Jurkat, Clone E6-1 (cell line): ENCODE measurements at regions not wholly inside any gene's neighbourhood (a gene's known extent, or its start where the extent isn't known, plus 50 kb on each side); places are given as distances from the start of the nearest gene placed in this dataset.
A peak's percentile ranks its signal among the peaks of the same experiment; 100 is the strongest.
"Not testable (repeated sequence)": the region's sequence is repeated elsewhere in the genome, so short reads cannot be mapped to it uniquely, and the experiment has no call there.

Experiments
- DNase-seq: peaks from one replicate; pipeline ENCODE4 v3.0.0-alpha.2; 2011; ENCODE audit warnings: low read depth, low spot score
- H3K4me3 ChIP-seq: 2 replicates; pipeline ENCODE4 v1.5.1; 2011; ENCODE audit warnings: mild to moderate bottlenecking, low read length, control low read depth, moderate library complexity

DNA sequence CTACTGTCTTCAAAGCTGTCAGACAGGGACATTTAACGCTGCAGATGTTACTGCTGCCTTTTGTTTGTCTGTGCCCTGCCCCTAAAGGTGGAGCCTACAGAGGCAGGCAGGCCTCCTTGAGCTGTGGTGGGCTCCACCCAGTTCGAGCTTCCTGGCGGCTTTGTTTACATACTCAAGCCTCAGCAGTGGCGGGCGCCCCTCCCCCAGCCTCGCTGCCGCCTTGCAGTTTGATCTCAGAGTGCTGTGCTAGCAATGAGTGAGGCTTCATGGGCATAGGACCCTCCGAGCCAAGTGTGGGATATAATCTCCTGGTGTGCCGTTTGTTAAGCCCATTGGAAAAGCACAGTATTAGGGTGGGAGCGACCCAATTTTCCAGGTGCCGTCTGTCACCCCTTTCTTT, 609.8 kb upstream of the MDGA2 start:
- peak; percentile 28 for DNase-seq
- H3K4me3 ChIP-seq: peak overlapping the region; percentile 27

DNA sequence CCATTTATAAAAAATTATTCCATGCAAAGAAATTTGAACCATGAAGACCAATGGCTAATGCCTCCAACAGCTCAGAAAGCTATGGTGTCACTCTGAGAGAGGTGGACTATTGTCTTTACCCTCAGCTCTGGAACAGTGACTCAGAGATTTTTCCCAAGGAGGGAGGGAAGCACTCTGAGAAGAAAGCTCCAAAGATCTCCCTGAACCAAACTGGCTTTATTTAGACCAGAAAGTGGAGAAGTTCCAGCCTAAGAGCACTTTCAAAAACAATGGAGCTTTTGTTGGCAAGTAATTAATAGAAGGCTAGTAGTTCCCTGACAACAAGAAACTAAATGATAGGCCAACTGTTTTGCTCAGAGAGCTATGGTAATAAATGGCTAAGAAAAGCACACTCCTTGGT, 599.9 kb upstream of the MDGA2 start:
- no peak overlapping the region for H3K4me3 ChIP-seq
- DNase-seq: no peak

DNA sequence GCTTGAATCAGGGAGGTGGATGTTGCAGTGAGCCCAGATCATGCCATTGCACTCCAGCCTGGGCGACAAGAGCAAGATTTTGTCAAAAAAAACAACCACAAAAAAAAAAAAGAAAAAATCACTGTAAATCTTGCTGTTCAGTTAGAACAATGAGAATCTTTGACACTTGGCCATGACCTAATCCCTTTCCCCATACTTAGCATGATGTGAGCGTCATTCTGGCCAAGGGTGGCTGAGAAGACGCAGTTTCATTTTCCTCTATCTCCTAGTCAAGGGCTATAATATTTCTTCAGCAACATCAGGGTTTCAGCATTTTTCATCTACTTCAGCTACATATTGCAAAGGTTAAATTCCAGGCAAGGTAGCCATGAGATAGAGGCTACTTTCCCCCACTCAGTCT, 599.4 kb upstream of the MDGA2 start:
- no peak for DNase-seq
- no peak overlapping the region for H3K4me3 ChIP-seq

DNA sequence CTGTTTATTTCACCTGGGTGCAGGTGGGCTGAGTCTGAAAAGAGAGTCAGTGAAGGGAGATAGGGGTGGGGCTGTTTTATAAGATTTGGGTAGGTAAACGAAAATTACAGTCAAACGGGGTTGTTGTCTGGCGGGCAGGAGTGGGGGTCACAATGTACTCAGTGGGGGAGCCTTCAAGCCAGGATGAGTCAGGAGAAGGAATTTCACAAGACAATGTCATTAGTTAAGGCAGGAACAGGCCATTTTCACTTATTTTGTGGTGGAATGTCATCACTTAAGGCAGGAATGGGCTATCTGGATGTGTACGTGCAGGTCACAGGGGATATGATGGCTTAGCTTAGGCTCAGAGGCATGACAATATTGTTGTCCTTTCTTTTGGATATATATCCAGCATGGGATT, 592.5 kb upstream of the MDGA2 start:
- DNase-seq, H3K4me3 ChIP-seq: not testable (repeated sequence)

DNA sequence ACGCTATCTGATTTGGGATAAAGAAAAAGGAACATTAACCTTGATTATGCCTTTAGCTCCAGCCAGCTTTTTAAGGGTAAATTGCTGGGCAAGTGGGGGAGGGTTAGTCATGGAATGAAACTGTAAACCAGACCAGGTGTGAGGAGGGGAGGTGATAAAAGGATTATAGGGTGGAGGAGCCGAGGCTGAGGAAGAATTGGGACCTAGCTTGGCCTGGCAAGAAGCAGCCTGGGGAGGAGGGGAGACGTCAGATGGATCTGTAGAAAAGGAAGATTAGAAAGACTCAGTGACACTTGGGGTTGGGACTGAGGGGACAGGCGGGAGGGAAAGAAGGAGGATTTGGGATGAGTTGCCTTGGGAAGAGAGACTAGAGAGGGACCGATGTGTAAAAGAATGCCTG, 590.8 kb upstream of the MDGA2 start:
- not testable (repeated sequence) for H3K4me3 ChIP-seq, DNase-seq

DNA sequence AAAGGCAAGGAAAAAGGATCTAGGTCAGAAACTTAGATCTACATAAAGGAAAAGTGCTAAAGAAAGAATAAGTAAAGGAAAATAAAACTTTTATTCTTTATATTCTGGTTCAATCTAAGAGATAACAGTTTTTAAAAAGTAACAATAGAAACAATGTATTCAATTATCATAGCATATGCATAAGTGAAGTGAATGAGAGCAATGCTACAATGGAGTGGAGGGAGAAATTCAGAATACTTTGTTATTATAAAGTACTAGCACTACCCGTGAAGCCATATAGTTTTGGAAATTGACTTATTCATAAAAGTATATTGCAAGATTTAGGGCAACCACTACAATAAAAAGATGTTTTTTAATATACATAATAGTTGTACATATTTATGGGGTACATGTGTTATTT, 586.0 kb upstream of the MDGA2 start:
- no peak for DNase-seq
- no peak overlapping the region for H3K4me3 ChIP-seq

DNA sequence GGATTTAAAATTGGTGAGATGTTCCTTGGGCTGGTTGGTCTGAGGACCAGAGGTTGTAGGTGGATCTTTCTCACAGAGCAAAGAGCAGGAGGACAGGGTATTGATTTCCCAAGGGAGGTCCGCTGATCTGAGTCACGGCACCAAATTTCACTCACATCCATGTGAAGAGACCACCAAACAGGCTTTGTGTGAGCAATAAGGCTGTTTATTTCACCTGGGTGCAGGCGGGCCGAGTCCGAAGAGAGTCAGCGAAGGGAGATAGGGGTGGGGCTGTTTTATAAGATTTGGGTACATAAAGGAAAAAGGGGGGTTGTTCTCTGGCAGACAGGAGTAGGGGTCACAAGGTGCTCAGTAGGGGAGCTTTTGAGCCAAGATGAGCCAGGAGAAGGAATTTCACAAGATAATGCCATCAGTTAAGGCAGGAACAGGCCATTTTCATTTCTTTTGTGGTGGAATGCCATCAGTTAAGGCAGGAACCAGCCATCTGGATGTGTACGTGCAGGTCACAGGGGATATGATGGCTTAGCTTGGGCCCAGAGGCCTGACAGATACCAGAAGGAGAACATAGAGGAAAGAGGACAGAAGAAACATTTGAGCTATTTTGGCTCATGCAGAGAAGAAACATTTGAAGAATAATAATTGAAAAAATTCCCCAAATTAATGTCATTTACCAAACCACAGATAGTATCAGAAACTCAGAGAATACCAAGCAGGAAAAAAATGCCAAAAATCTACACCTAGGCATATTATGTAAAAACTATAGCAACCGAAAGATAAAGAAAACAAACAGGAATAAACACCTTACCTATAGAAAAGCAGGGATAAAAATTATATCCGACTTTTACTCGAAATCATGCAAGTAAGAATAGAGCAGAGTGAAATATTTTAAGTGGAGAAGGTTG, 585.2 kb upstream of the MDGA2 start:
- H3K4me3 ChIP-seq, DNase-seq: not testable (repeated sequence)

DNA sequence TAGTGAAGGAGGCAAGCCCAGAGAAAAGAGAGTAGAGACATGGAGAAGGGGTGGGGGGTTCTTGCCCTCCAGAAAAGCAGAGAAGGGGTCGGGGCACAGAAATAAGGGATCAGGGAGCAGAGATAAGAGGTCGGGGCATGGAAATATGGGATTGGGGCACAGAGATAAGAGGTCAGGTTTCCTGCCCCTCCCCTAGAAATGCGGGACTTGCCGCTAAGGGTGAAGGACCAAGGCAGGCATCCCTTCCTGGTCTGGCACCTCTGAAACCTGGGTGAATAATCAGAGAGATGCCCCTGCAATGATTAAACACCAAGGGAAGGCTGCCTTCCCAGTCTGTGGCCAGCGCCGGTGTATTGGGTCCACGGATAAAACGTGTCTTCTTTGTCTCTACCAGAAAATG, 584.5 kb upstream of the MDGA2 start:
- not testable (repeated sequence) for H3K4me3 ChIP-seq, DNase-seq

DNA sequence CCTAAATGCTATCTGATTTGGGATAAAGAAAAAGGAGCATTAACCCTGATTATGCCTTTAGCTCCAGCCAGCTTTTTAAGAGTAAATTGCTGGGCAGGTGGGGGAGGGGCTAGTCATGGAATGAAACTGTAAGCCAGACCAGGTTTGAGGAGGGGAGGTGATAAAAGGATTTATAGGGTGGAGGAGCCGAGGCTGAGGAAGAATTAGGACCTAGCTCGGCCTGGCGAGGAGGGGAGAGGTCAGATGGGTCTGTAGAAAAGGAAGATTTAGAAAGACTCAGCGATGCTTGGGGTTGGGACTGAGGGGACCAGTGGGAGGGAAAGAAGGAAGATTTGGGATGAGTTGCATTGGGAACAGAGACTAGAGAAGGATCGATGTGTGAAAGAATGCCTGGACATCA, 583.8 kb upstream of the MDGA2 start:
- not testable (repeated sequence) for DNase-seq, H3K4me3 ChIP-seq

DNA sequence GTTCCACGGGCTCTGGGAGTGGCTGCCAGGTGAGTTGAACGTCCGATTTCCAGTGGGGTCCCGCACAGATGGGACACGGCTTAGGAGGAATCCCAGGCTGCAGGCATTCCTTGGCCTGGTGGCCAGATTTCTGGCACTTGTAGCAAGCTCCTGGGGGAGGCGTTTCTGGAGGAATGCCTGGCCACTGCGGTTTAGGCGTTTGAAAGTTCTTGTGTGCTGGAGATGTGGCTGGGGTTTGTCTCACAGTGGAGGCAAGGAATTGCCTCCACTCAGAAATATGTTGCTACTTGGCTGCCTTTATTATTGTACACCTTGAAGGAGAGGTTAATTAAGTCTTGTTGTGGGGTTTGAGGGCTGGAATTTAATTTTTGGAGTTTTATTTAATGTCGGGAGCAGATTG, 583.3 kb upstream of the MDGA2 start:
- not testable (repeated sequence) for DNase-seq, H3K4me3 ChIP-seq

DNA sequence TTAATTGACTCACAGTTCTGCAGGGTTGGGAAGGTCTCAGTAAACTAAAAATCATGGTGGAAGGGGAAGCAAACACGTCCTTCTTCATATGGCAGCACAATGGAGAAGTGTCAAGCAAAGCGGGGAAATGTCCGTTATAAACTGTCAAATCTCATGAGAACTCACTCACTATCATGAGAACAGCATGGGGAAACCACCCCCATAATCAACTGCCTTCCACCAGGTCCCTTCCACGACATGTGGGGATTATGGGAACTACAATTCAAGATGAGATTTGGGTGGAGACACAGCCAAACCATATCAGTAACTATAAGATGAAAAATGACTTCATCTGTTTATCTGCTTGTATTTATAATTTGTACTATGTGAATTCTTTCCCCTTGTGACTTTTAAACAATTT, 577.6 kb upstream of the MDGA2 start:
- H3K4me3 ChIP-seq: no peak overlapping the region

DNA sequence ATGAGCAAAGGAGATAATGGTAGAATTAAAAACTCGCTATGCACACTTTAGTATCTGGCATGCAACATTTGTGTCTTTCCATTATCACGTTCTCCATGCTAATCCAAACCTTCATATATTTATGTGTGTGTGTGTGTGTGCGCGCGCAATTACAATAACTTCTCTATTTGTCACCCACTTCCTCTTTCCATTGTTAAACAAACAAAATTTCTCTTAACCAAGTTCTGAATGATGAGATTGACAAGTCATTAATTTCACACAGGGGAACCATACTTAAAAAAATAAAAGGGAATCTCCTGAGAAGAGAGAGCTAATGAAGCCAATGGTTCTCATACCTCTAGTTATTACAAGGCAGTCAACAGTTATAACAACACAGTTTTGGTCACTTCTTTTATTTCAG, 575.9 kb upstream of the MDGA2 start:
- H3K4me3 ChIP-seq: no peak overlapping the region
- DNase-seq: no peak

More for the DNA sequence above, 577.6 kb upstream of the MDGA2 start:
- no peak for DNase-seq

DNA sequence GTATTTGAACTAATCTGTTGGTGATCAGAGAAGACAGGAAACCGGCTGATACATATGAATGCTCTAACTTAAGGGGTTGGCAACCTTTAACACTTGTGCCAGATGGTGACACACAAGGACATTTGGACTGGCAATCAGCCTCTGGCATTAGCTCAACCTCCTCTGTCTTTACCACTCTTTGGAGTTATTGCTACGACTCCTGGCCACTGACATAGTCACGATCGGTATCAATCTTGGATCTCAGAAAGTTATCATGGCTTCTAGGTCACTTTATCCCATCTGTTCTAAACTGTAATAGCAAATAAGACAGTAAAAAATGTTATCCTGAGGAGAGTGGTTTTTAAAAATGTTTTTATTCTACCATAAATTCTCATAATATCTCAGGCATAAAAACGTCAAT, 575.2 kb upstream of the MDGA2 start:
- no peak for DNase-seq
- H3K4me3 ChIP-seq: no peak overlapping the region

DNA sequence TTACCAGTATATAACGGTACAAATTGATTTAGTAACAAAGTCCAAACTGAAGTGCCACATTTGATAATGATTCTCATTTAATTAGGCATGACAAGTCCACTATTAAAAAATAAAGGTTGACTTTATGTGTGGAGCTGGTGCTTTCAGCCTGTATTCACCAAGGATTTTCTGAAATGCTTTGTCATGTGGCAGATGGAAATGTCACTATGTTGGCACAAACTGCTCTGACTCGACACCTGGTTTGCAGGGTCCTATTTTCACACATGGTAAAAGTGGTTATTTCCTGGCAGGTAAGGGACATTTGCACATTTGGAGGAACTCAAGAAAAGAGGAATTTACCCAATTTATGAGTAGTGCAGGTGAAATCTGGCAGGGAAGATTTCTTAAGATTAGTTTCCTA, 572.6 kb upstream of the MDGA2 start:
- no peak overlapping the region for H3K4me3 ChIP-seq
- no peak for DNase-seq

DNA sequence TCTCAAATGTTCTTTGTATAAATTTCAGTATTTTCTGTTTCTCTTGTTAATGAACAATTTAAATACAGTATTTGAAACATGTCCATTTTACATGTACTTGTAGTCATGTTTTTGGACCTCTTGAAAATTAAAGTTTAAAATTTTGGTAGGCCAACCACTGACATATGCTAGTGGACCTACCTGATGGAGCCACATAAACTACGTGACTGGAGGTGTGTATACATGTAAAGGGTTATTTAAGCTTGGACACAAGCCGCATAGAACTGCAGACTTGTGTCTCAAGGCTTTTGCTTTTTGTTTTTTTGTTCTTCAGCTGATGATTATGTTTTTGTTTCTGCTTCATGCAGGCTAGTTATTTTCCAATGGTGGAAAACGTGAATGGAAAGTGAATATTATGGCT, 568.5 kb upstream of the MDGA2 start:
- H3K4me3 ChIP-seq: no peak overlapping the region
- no peak for DNase-seq

DNA sequence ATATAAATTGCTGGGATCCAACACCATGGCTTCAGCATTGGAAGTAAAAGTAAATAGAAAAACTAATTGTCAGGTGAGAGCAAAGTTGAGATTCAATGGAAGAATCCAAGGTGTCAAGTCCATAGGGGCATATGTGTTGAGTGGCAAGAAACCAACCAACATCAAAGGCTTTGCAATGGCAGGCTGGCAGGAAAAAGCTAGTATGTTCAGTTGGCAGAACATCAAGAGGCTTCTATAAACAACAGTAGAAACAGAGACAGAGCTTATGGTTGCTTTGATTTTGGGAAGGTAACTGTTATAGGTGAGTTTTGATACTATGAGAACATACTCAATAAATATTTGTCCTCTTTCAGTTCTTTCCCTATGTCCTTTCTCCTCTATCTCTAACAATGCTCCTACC, 553.7 kb upstream of the MDGA2 start:
- H3K4me3 ChIP-seq: no peak overlapping the region
- DNase-seq: no peak

DNA sequence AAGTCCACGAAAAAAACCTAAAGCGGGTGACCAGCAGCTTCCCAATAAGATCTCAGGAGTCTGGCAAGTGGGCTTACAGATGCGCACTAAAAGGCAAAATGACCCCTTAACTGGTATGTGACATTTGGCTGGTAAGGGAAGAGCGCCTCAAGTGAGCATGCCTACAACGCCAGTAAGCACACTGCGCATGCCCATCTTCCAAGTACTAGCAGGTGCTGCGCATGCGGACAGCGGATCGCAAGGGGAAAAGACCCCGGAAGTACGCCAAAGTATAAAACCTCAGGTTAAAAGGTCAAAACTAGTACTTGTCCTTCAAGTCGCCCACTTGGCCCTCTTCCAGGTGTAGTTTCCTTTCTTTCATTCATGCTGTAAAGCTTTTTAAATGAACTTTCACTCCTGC, 518.5 kb upstream of the MDGA2 start:
- DNase-seq: no peak
- H3K4me3 ChIP-seq: no peak overlapping the region

DNA sequence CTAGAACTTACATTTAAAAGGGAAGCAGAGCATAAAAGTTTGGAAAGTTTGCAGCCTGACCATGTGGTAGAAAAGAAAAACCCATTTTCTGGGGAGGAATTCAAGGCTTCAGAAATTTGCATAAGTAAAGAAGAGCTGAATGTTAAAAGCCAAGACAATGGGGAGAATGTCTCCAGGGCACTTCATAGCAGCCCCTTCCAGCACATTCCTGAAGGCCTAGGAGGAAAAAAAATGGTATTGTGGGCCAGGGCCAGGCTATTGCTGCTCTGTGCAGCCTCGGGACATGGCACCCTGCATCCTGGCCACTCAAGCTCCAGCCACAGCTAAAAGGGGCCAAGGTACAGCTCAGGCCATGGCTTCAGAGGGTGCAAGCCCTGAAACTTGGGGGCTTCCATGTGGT, 474.2 kb upstream of the MDGA2 start:
- H3K4me3 ChIP-seq, DNase-seq: not testable (repeated sequence)

DNA sequence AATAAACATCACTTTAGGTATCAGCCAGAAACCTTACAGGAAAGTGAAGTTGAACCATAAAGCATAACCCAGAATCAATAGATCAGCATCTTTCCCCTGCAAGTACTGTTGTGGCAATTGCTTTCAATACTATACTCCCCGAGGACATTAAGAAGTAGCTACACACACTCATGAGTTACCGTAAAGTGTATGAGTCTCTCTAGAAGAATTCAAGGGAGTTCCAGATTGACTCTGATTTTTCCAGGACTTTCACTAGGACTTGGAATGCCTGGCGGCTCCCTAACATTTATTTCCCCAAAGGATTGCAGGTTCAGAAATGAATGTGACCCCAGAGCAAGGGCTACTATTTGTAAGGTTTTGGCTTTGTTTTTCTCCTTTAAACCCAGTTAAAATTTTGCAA, 465.4 kb upstream of the MDGA2 start:
- H3K4me3 ChIP-seq: no peak overlapping the region
- DNase-seq: no peak

DNA sequence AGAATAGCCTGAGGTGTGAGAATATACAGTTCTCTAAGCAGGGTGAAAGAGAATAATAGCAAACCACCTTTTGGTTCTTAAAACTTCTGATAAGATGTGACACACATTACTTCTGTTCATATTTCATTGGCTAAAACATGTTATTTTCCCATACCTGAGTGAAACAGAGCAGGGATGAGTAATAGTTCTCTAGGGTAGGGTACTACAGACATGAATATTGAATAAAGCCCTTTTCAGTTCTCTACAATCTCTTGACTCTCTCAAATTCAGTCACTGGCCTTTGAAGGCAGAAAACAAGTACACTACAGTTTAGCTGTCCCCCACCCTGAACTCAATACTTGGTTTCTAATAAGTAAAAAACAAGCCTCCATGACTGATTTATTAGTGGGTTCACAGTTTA, 454.1 kb upstream of the MDGA2 start:
- DNase-seq: no peak

DNA sequence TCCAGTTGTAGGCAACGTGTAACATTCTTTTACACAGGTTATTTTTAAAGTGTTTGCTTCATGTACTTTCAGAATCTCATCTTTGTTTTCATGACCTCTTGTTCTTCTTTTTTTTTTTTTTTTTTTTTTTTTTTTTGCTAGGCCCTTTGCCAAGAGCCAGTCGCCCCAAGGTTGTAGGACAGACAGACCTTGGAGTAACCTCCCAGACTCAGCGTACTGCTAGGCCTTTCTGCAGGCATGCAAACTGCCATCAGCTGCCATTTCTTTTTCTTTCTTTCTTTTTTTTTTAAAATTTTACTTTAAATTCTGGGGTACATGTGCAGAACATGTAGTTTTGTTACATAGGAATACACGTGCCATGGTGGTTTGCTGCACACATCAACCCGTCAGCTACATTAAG, 452.3 kb upstream of the MDGA2 start:
- no peak overlapping the region for H3K4me3 ChIP-seq

More for the DNA sequence above, 454.1 kb upstream of the MDGA2 start:
- no peak overlapping the region for H3K4me3 ChIP-seq

More for the DNA sequence above, 452.3 kb upstream of the MDGA2 start:
- DNase-seq: no peak
